GM10266 (cell line): ENCODE measurements at regions not wholly inside any gene's neighbourhood (a gene's known extent, or its start where the extent isn't known, plus 50 kb on each side); places are given as distances from the start of the nearest gene placed in this dataset.

Source experiments
- DNase-seq: peaks from one replicate; pipeline ENCODE4 v3.0.0; 2012; ENCODE audit errors: extremely low spot score
- CTCF ChIP-seq: IDR thresholded peaks from 2 replicates; pipeline ENCODE4 v1.5.1; 2012; ENCODE audit warnings: mild to moderate bottlenecking, low read depth; ENCODE audit not compliant: control insufficient read depth, insufficient read depth; ENCODE audit errors: missing control alignments

GRCh38 chr20:24783631-24784492 is 165.2 kb upstream of the CST7 start:
- DNase-seq, result peak; percentile 32

GRCh38 chr20:24784607-24785006 is 164.5 kb upstream of the CST7 start:
- no peak for DNase-seq
- no peak for TF ChIP-seq CTCF

More at GRCh38 chr20:24783631-24784492, 165.2 kb upstream of the CST7 start:
- TF ChIP-seq CTCF, result peak; percentile 37

GRCh38 chr20:24785141-24786110 is 163.6 kb upstream of the CST7 start:
- no peak for TF ChIP-seq CTCF
- DNase-seq, result no peak

- no peak for DNase-seq
- TF ChIP-seq CTCF, result no peak
These were observed 163.0 kb upstream of the CST7 start for GRCh38 chr20:24786111-24786495.

- no peak for DNase-seq
- no peak for TF ChIP-seq CTCF
These were observed 162.4 kb upstream of the CST7 start for GRCh38 chr20:24786646-24787045.

GRCh38 chr20:24787071-24787470 is 162.0 kb upstream of the CST7 start:
- no peak for TF ChIP-seq CTCF
- no peak for DNase-seq
